NB4 (cell line): ENCODE measurements at regions not wholly inside any gene's neighbourhood (a gene's known extent, or its start where the extent isn't known, plus 50 kb on each side); places are given as distances from the start of the nearest gene placed in this dataset.

ENCODE experiments used
- CTCF ChIP-seq: IDR thresholded peaks from one replicate; pipeline ENCODE4 v1.5.1; 2012; ENCODE audit warnings: low read depth, low read length
- POLR2A ChIP-seq: IDR thresholded peaks from 2 replicates; pipeline ENCODE4 v1.6.1; 2011; ENCODE audit warnings: mild to moderate bottlenecking; ENCODE audit not compliant: insufficient read length; ENCODE audit errors: extremely low read depth

GRCh38 chr6:11335826-11336225, 103.4 kb upstream of the NEDD9 start:
- TF ChIP-seq CTCF (no peak), POLR2A (no peak)
